Ishikawa (cell line): ENCODE measurements at regions not wholly inside any gene's neighbourhood (a gene's known extent, or its start where the extent isn't known, plus 50 kb on each side); places are given as distances from the start of the nearest gene placed in this dataset.

Source experiments
- CEBPB ChIP-seq: IDR thresholded peaks from 2 replicates; pipeline ENCODE4 v1.6.1; 2012
- CREB1 ChIP-seq: IDR thresholded peaks from 2 replicates; pipeline ENCODE4 v1.6.1; 2012; ENCODE audit warnings: low read depth
- EGR1 ChIP-seq: IDR thresholded peaks from 2 replicates; pipeline ENCODE4 v1.6.1; 2012
- EP300 ChIP-seq: IDR thresholded peaks from 2 replicates; pipeline ENCODE4 v1.6.1; 2012; ENCODE audit warnings: borderline replicate concordance
- FOXM1 ChIP-seq: IDR thresholded peaks from 2 replicates; pipeline ENCODE4 v1.6.1; 2012; ENCODE audit warnings: low read depth, borderline replicate concordance
- NFIC ChIP-seq: IDR thresholded peaks from 2 replicates; pipeline ENCODE4 v1.6.1; 2012
- RAD21 ChIP-seq: IDR thresholded peaks from 2 replicates; pipeline ENCODE4 v1.6.1; 2012; ENCODE audit warnings: low read depth
- REST ChIP-seq: IDR thresholded peaks from 2 replicates; pipeline ENCODE4 v1.6.1; 2012; ENCODE audit warnings: low read depth, mild to moderate bottlenecking
- TAF1 ChIP-seq: IDR thresholded peaks from 2 replicates; pipeline ENCODE4 v1.6.1; 2012; ENCODE audit warnings: low read depth, mild to moderate bottlenecking
- TCF12 ChIP-seq: IDR thresholded peaks from 2 replicates; pipeline ENCODE4 v1.6.1; 2012; ENCODE audit warnings: low read depth
- TEAD4 ChIP-seq: IDR thresholded peaks from 2 replicates; pipeline ENCODE4 v1.6.1; 2012
- YY1 ChIP-seq: IDR thresholded peaks from 2 replicates; pipeline ENCODE4 v1.6.1; 2012; ENCODE audit warnings: low read depth
- ZBTB7A ChIP-seq: IDR thresholded peaks from 2 replicates; pipeline ENCODE4 v1.6.1; 2012; ENCODE audit warnings: low read depth
- TF ChIP-seq, protein P1 (sequence below): IDR thresholded peaks from 2 replicates; pipeline ENCODE4 v1.6.1; 2012
- TF ChIP-seq, protein P2 (sequence below): IDR thresholded peaks from 2 replicates; pipeline ENCODE4 v1.6.1; 2012

- TF ChIP-seq EGR1 (no peak), TAF1 (no peak), ZBTB7A (no peak), EP300 (no peak), CREB1 (no peak), TCF12 (no peak), TEAD4 (no peak), NFIC (no peak), YY1 (no peak), REST (no peak), RAD21 (no peak)
- TF ChIP-seq, protein P1, sequence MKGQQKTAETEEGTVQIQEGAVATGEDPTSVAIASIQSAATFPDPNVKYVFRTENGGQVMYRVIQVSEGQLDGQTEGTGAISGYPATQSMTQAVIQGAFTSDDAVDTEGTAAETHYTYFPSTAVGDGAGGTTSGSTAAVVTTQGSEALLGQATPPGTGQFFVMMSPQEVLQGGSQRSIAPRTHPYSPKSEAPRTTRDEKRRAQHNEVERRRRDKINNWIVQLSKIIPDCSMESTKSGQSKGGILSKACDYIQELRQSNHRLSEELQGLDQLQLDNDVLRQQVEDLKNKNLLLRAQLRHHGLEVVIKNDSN, result no peak
- TF ChIP-seq, protein P2, sequence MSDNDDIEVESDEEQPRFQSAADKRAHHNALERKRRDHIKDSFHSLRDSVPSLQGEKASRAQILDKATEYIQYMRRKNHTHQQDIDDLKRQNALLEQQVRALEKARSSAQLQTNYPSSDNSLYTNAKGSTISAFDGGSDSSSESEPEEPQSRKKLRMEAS, result no peak
Measured at GRCh38 chr4:100823993-100824323, 306.1 kb upstream of the EMCN start.

DNA sequence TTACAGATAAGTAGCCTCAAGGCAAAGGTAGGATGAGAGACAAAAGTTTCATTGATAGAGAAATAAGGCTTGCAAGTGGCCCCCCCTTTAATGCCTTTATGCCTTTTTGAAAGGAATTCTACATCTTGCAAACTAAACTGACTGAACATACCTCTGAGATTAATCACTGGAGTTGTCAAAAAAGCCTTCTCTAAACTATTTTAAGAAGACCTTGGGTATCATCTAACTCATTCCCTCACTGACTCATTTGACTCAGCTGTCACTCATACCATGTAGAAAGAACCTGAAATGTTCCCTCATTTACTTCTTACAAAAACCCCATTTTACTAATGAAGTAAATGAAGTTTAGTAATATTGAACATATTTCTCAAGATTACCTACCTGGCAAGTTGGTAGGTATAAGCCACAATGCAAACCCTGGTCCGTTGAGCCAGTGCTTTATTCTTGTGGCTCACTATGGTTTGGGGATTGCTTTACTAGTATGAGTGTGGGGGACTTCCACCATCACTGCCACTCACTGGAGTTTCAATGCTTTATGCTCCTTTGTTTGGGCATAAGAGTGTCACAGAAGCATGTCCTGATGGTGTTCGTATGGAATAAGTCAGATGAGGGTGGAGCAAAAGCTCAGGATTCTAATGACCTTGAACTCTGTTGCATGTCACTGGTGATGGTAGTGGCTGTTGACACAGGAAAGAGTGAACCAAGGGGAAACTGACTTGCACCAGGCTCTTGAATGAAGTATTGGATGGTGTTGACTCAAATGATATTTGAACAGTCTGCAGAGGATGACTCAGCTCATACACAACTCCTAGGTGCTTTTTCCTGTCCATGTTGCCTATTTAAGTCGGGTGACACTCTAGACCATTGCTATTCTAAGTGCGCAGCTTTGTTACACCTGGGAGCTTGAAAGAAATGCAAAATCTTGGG lies 305.5 kb upstream of the EMCN start:
- TF ChIP-seq CEBPB, result no peak
- no peak for TF ChIP-seq ZBTB7A
- TF ChIP-seq NFIC, result no peak
- TF ChIP-seq RAD21, result no peak
- TF ChIP-seq CREB1, result no peak
- no peak for TF ChIP-seq YY1
- no peak for TF ChIP-seq EGR1
- no peak for TF ChIP-seq EP300
- no peak for TF ChIP-seq TAF1
- TF ChIP-seq, protein P2, result no peak
- TF ChIP-seq FOXM1, result no peak
- no peak for TF ChIP-seq TCF12
- TF ChIP-seq, protein P1, result no peak
- no peak for TF ChIP-seq REST
- no peak for TF ChIP-seq TEAD4

- TF ChIP-seq ZBTB7A, result no peak
- no peak for TF ChIP-seq REST
- TF ChIP-seq, protein P2, result no peak
- no peak for TF ChIP-seq TEAD4
- TF ChIP-seq EGR1, result no peak
- TF ChIP-seq, protein P1, result no peak
- no peak for TF ChIP-seq CREB1
Measured at GRCh38 chr4:100820249-100820648, 302.4 kb upstream of the EMCN start.

GRCh38 chr4:100819505-100819904 lies 301.7 kb upstream of the EMCN start:
- TF ChIP-seq CREB1, result no peak
- TF ChIP-seq CEBPB, result no peak
- TF ChIP-seq, protein P2, result no peak
- TF ChIP-seq TAF1, result no peak
- TF ChIP-seq ZBTB7A, result no peak
- TF ChIP-seq EGR1, result no peak
- TF ChIP-seq EP300, result no peak
- no peak for TF ChIP-seq FOXM1
- TF ChIP-seq, protein P1, result no peak
- no peak for TF ChIP-seq TCF12
- no peak for TF ChIP-seq NFIC
- TF ChIP-seq TEAD4, result no peak
- no peak for TF ChIP-seq RAD21
- TF ChIP-seq YY1, result no peak
- TF ChIP-seq REST, result no peak
